ENCODE measurements at regions not wholly inside any gene's neighbourhood (a gene's known extent, or its start where the extent isn't known, plus 50 kb on each side); places are given as distances from the start of the nearest gene placed in this dataset.

GRCh38 chr9:89863141-89863540, 258.3 kb downstream of the GADD45G start:
- no peak overlapping the region for H3K4me3 Mint-ChIP-seq
- no peaks in the 10 kb centered on the region for H3K36me3 Mint-ChIP-seq (ENCODE audit: low read depth)
- H3K9me3 Mint-ChIP-seq: no peaks in the 10 kb centered on the region
- intact Hi-C loops (cut with micrococcal nuclease): no loop called here
- peaks cover 11% of the 10 kb centered on the region for H3K4me1 Mint-ChIP-seq (ENCODE audit: low read depth)
- H3K27ac Mint-ChIP-seq: no peak overlapping the region
- H3K27me3 Mint-ChIP-seq: peaks cover 30% of the 10 kb centered on the region

GRCh38 chr9:89863837-89864236, 259.0 kb downstream of the GADD45G start:
- intact Hi-C loops (cut with micrococcal nuclease): no loop called here
- Mint-ChIP-seq H3K4me3 (no peak overlapping the region), H3K36me3 (ENCODE audit: low read depth) (no peaks in the 10 kb centered on the region), H3K9me3 (no peaks in the 10 kb centered on the region), H3K27ac (no peak overlapping the region), H3K4me1 (ENCODE audit: low read depth) (peaks cover 7% of the 10 kb centered on the region), H3K27me3 (peaks cover 29% of the 10 kb centered on the region)

GRCh38 chr9:89864257-89864656, 259.4 kb downstream of the GADD45G start:
- peaks cover 26% of the 10 kb centered on the region for H3K27me3 Mint-ChIP-seq
- H3K36me3 Mint-ChIP-seq (ENCODE audit: low read depth): no peaks in the 10 kb centered on the region
- H3K27ac Mint-ChIP-seq: no peak overlapping the region
- no peak overlapping the region for H3K4me3 Mint-ChIP-seq
- peaks cover 5% of the 10 kb centered on the region for H3K4me1 Mint-ChIP-seq (ENCODE audit: low read depth)
- intact Hi-C loops (cut with micrococcal nuclease): no loop called here
- H3K9me3 Mint-ChIP-seq: no peaks in the 10 kb centered on the region

GRCh38 chr9:89864731-89865130, 259.9 kb downstream of the GADD45G start:
- H3K4me3 Mint-ChIP-seq: no peak overlapping the region
- peaks cover 26% of the 10 kb centered on the region for H3K27me3 Mint-ChIP-seq
- intact Hi-C loops (cut with micrococcal nuclease): no loop called here
- no peak overlapping the region for H3K27ac Mint-ChIP-seq
- no peaks in the 10 kb centered on the region for H3K9me3 Mint-ChIP-seq
- H3K36me3 Mint-ChIP-seq (ENCODE audit: low read depth): no peaks in the 10 kb centered on the region
- H3K4me1 Mint-ChIP-seq (ENCODE audit: low read depth): peaks cover 5% of the 10 kb centered on the region

- no peaks in the 10 kb centered on the region for H3K36me3 Mint-ChIP-seq (ENCODE audit: low read depth)
- intact Hi-C loops (cut with micrococcal nuclease): no loop called here
- no peak overlapping the region for H3K4me3 Mint-ChIP-seq
- H3K27ac Mint-ChIP-seq: no peak overlapping the region
- peaks cover 23% of the 10 kb centered on the region for H3K27me3 Mint-ChIP-seq
- peaks cover 5% of the 10 kb centered on the region for H3K4me1 Mint-ChIP-seq (ENCODE audit: low read depth)
- no peaks in the 10 kb centered on the region for H3K9me3 Mint-ChIP-seq
These were observed 260.5 kb downstream of the GADD45G start for GRCh38 chr9:89865357-89865756.

GRCh38 chr9:89865981-89866380, 261.2 kb downstream of the GADD45G start:
- H3K4me1 Mint-ChIP-seq (ENCODE audit: low read depth): peaks cover 5% of the 10 kb centered on the region
- H3K27ac Mint-ChIP-seq: no peak overlapping the region
- intact Hi-C loops (cut with micrococcal nuclease): no loop called here
- no peaks in the 10 kb centered on the region for H3K36me3 Mint-ChIP-seq (ENCODE audit: low read depth)
- no peaks in the 10 kb centered on the region for H3K9me3 Mint-ChIP-seq
- no peak overlapping the region for H3K4me3 Mint-ChIP-seq
- peaks cover 17% of the 10 kb centered on the region for H3K27me3 Mint-ChIP-seq

GRCh38 chr9:89866701-89867100, 261.9 kb downstream of the GADD45G start:
- H3K9me3 Mint-ChIP-seq: no peaks in the 10 kb centered on the region
- no peak overlapping the region for H3K4me3 Mint-ChIP-seq
- H3K27me3 Mint-ChIP-seq: peaks cover 12% of the 10 kb centered on the region
- H3K4me1 Mint-ChIP-seq (ENCODE audit: low read depth): peaks cover 5% of the 10 kb centered on the region
- no peaks in the 10 kb centered on the region for H3K36me3 Mint-ChIP-seq (ENCODE audit: low read depth)
- intact Hi-C loops (cut with micrococcal nuclease): no loop called here
- H3K27ac Mint-ChIP-seq: no peak overlapping the region

- H3K36me3 Mint-ChIP-seq (ENCODE audit: low read depth): no peaks in the 10 kb centered on the region
- intact Hi-C loops (cut with micrococcal nuclease): no loop called here
- no peak overlapping the region for H3K27ac Mint-ChIP-seq
- H3K27me3 Mint-ChIP-seq: peaks cover 3% of the 10 kb centered on the region
- peaks cover 10% of the 10 kb centered on the region for H3K4me1 Mint-ChIP-seq (ENCODE audit: low read depth)
- H3K4me3 Mint-ChIP-seq: no peak overlapping the region
- no peaks in the 10 kb centered on the region for H3K9me3 Mint-ChIP-seq
These were observed 263.3 kb downstream of the GADD45G start for GRCh38 chr9:89868100-89868499.

GRCh38 chr9:89869793-89870580, 265.2 kb downstream of the GADD45G start:
- Mint-ChIP-seq H3K36me3 (ENCODE audit: low read depth) (no peaks in the 10 kb centered on the region), H3K27ac (no peak overlapping the region), H3K9me3 (no peaks in the 10 kb centered on the region), H3K4me3 (no peak overlapping the region), H3K4me1 (ENCODE audit: low read depth) (peaks cover 5% of the 10 kb centered on the region), H3K27me3 (no peaks in the 10 kb centered on the region)
- intact Hi-C loops (cut with micrococcal nuclease): no loop called here

GRCh38 chr9:89871871-89872331, 267.1 kb downstream of the GADD45G start:
- no peak overlapping the region for H3K27ac Mint-ChIP-seq
- H3K36me3 Mint-ChIP-seq (ENCODE audit: low read depth): no peaks in the 10 kb centered on the region
- no peaks in the 10 kb centered on the region for H3K9me3 Mint-ChIP-seq
- H3K4me3 Mint-ChIP-seq: no peak overlapping the region
- H3K4me1 Mint-ChIP-seq (ENCODE audit: low read depth): peaks cover 5% of the 10 kb centered on the region
- intact Hi-C loops (cut with micrococcal nuclease): no loop called here
- no peaks in the 10 kb centered on the region for H3K27me3 Mint-ChIP-seq

- intact Hi-C loops (cut with micrococcal nuclease): no loop called here
- peaks cover 5% of the 10 kb centered on the region for H3K4me1 Mint-ChIP-seq (ENCODE audit: low read depth)
- H3K9me3 Mint-ChIP-seq: no peaks in the 10 kb centered on the region
- no peaks in the 10 kb centered on the region for H3K27me3 Mint-ChIP-seq
- no peaks in the 10 kb centered on the region for H3K36me3 Mint-ChIP-seq (ENCODE audit: low read depth)
- H3K4me3 Mint-ChIP-seq: no peak overlapping the region
- H3K27ac Mint-ChIP-seq: no peak overlapping the region
These were observed 267.7 kb downstream of the GADD45G start for GRCh38 chr9:89872426-89872912.

GRCh38 chr9:89872913-89873707, 268.3 kb downstream of the GADD45G start:
- Mint-ChIP-seq H3K4me1 (ENCODE audit: low read depth) (peaks cover 5% of the 10 kb centered on the region), H3K9me3 (no peaks in the 10 kb centered on the region), H3K36me3 (ENCODE audit: low read depth) (no peaks in the 10 kb centered on the region), H3K4me3 (no peak overlapping the region), H3K27me3 (no peaks in the 10 kb centered on the region), H3K27ac (no peak overlapping the region)
- intact Hi-C loops (cut with micrococcal nuclease): no loop called here

GRCh38 chr9:89873801-89874200, 269.0 kb downstream of the GADD45G start:
- Mint-ChIP-seq H3K9me3 (no peaks in the 10 kb centered on the region), H3K27me3 (no peaks in the 10 kb centered on the region), H3K27ac (no peak overlapping the region), H3K36me3 (ENCODE audit: low read depth) (no peaks in the 10 kb centered on the region), H3K4me1 (ENCODE audit: low read depth) (peaks cover 5% of the 10 kb centered on the region), H3K4me3 (no peak overlapping the region)
- intact Hi-C loops (cut with micrococcal nuclease): no loop called here

Data from dendritic cell treated with granulocyte-macrophage colony-stimulating factor and Interleukin-4, amounts not matched to agents 40 ng/mL and 50 ng/mL, for 4 days (primary cell).